Neural progenitor cell (in vitro differentiated cells): ENCODE measurements at regions not wholly inside any gene's neighbourhood (a gene's known extent, or its start where the extent isn't known, plus 50 kb on each side); places are given as distances from the start of the nearest gene placed in this dataset.
A peak's percentile ranks its signal among the peaks of the same experiment; 100 is the strongest.

Experiments
- DNase-seq: peaks from one replicate; pipeline ENCODE4 v3.0.0-alpha.2; 2016; ENCODE audit warnings: low spot score
- H2AFZ ChIP-seq: fragments of 200-600 bp; sonication (generic); replicated peaks from 2 replicates; pipeline ENCODE4 v1.6.1; 2016; ENCODE audit warnings: antibody characterized with exemption
- H3F3A ChIP-seq: fragments of 200-600 bp; sonication (generic); 2 replicates; pipeline ENCODE4 v1.6.1; 2016; ENCODE audit warnings: antibody characterized with exemption, low read depth
- H3K27ac ChIP-seq: fragments of 200-600 bp; sonication (generic); 2 replicates; pipeline ENCODE4 v1.5.1; 2016; ENCODE audit warnings: mild to moderate bottlenecking
- H3K27me3 ChIP-seq: fragments of 200-600 bp; sonication (generic); 2 replicates; pipeline ENCODE4 v1.6.1; 2016; ENCODE audit warnings: mild to moderate bottlenecking, moderate library complexity
- H3K36me3 ChIP-seq: fragments of 200-600 bp; sonication (generic); 2 replicates; pipeline ENCODE4 v1.5.1; 2016
- H3K4me1 ChIP-seq: fragments of 200-600 bp; sonication (generic); 2 replicates; pipeline ENCODE4 v1.6.1; 2016; ENCODE audit warnings: mixed run types
- H3K4me2 ChIP-seq: fragments of 200-600 bp; sonication (generic); 2 replicates; pipeline ENCODE4 v1.6.1; 2016
- H3K4me3 ChIP-seq: fragments of 200-600 bp; sonication (generic); 2 replicates; pipeline ENCODE4 v1.5.1; 2016
- H3K79me2 ChIP-seq: fragments of 200-600 bp; sonication (generic); 2 replicates; pipeline ENCODE4 v1.6.1; 2016; ENCODE audit warnings: low read depth
- H3K9ac ChIP-seq: fragments of 200-600 bp; sonication (generic); 2 replicates; pipeline ENCODE4 v1.6.1; 2016
- H3K9me3 ChIP-seq: fragments of 200-600 bp; sonication (generic); 2 replicates; pipeline ENCODE4 v1.5.1; 2016; ENCODE audit warnings: low read depth
- H4K20me1 ChIP-seq: fragments of 200-600 bp; sonication (generic); 2 replicates; pipeline ENCODE4 v1.6.1; 2016; ENCODE audit warnings: low read depth
- H3K27ac Mint-ChIP-seq: 3 replicates; pipeline ENCODE4 v1.8.0; 2021; ENCODE audit warnings: mixed read lengths
- H3K27me3 Mint-ChIP-seq: 2 replicates; pipeline ENCODE4 v1.8.0; 2022; ENCODE audit warnings: low read depth, mild to moderate bottlenecking, inconsistent platforms, moderate library complexity, mixed read lengths; ENCODE audit not compliant: insufficient read depth
- H3K36me3 Mint-ChIP-seq: 3 replicates; pipeline ENCODE4 v1.8.0; 2021; ENCODE audit warnings: mixed read lengths
- H3K4me1 Mint-ChIP-seq: 3 replicates; pipeline ENCODE4 v1.8.0; 2021; ENCODE audit warnings: mixed read lengths
- H3K4me3 Mint-ChIP-seq: 3 replicates; pipeline ENCODE4 v1.8.0; 2021; ENCODE audit warnings: mild to moderate bottlenecking, moderate library complexity, mixed read lengths
- H3K9me3 Mint-ChIP-seq: 3 replicates; pipeline ENCODE4 v1.8.0; 2020; ENCODE audit warnings: mixed read lengths
- CTCF ChIP-seq: fragments of 200-600 bp; sonication (generic); IDR thresholded peaks from 2 replicates; pipeline ENCODE4 v1.5.1; 2017; ENCODE audit warnings: antibody characterized with exemption, mild to moderate bottlenecking
- EZH2 ChIP-seq: fragments of 200-600 bp; sonication (generic); IDR thresholded peaks from 2 replicates; pipeline ENCODE4 v1.6.1; 2017; ENCODE audit warnings: antibody characterized with exemption, mild to moderate bottlenecking, moderate library complexity
- EZH2phosphoT487 ChIP-seq: fragments of 200-600 bp; sonication (generic); IDR thresholded peaks from 2 replicates; pipeline ENCODE4 v1.6.1; 2017; ENCODE audit warnings: antibody characterized with exemption

- H3K4me3 ChIP-seq, result no peak overlapping the region
- Mint-ChIP-seq H3K36me3 (no peaks in the 10 kb centered on the region), H3K27me3 (no peaks in the 10 kb centered on the region), H3K4me1 (no peaks in the 10 kb centered on the region), H3K27ac (no peak overlapping the region), H3K4me3 (no peak overlapping the region), H3K9me3 (peaks cover 4% of the 10 kb centered on the region)
- DNase-seq, result no peak
- no peaks in the 10 kb centered on the region for H3F3A ChIP-seq
- H3K9me3 ChIP-seq, result no peaks in the 10 kb centered on the region
- H4K20me1 ChIP-seq, result no peaks in the 10 kb centered on the region
- TF ChIP-seq EZH2phosphoT487 (no peak), CTCF (no peak), EZH2 (no peak)
- H2AFZ ChIP-seq, result no peak overlapping the region
- H3K27ac ChIP-seq, result no peak overlapping the region
- no peaks in the 10 kb centered on the region for H3K79me2 ChIP-seq
- no peaks in the 10 kb centered on the region for H3K4me1 ChIP-seq
- no peaks in the 10 kb centered on the region for H3K27me3 ChIP-seq
- no peak overlapping the region for H3K9ac ChIP-seq
- H3K4me2 ChIP-seq, result no peak overlapping the region
- H3K36me3 ChIP-seq, result no peaks in the 10 kb centered on the region
Observed at GRCh38 chr13:66048888-66049287, 1181.2 kb downstream of the PCDH9 start.

GRCh38 chr13:66040506-66040905 lies 1189.6 kb downstream of the PCDH9 start:
- Mint-ChIP-seq H3K4me3 (no peak overlapping the region), H3K27me3 (no peaks in the 10 kb centered on the region), H3K27ac (no peak overlapping the region), H3K36me3 (no peaks in the 10 kb centered on the region), H3K4me1 (peaks cover 2% of the 10 kb centered on the region), H3K9me3 (no peaks in the 10 kb centered on the region)
- peaks cover 3% of the 10 kb centered on the region for H3F3A ChIP-seq
- no peak overlapping the region for H3K4me2 ChIP-seq
- DNase-seq, result no peak
- H3K27ac ChIP-seq, result no peak overlapping the region
- no peak for TF ChIP-seq CTCF
- no peak for TF ChIP-seq EZH2
- no peak for TF ChIP-seq EZH2phosphoT487
- no peaks in the 10 kb centered on the region for H3K27me3 ChIP-seq
- H3K36me3 ChIP-seq, result no peaks in the 10 kb centered on the region
- H4K20me1 ChIP-seq, result no peaks in the 10 kb centered on the region
- no peaks in the 10 kb centered on the region for H3K79me2 ChIP-seq
- peaks cover 17% of the 10 kb centered on the region for H3K4me1 ChIP-seq
- no peak overlapping the region for H2AFZ ChIP-seq
- no peak overlapping the region for H3K4me3 ChIP-seq
- no peaks in the 10 kb centered on the region for H3K9me3 ChIP-seq
- no peak overlapping the region for H3K9ac ChIP-seq

- H3K27ac Mint-ChIP-seq, result no peak overlapping the region
- Histone ChIP-seq H3K4me3 (no peak overlapping the region), H4K20me1 (no peaks in the 10 kb centered on the region), H3K79me2 (no peaks in the 10 kb centered on the region), H3K36me3 (no peaks in the 10 kb centered on the region), H3K27ac (no peak overlapping the region), H3F3A (peaks cover 12% of the 10 kb centered on the region), H2AFZ (no peak overlapping the region), H3K9me3 (no peaks in the 10 kb centered on the region), H3K27me3 (no peaks in the 10 kb centered on the region), H3K9ac (no peak overlapping the region), H3K4me2 (no peak overlapping the region), H3K4me1 (peaks cover 35% of the 10 kb centered on the region)
- TF ChIP-seq EZH2, result no peak
- no peak for TF ChIP-seq CTCF
- no peak for TF ChIP-seq EZH2phosphoT487
- no peak overlapping the region for H3K4me3 Mint-ChIP-seq
- H3K4me1 Mint-ChIP-seq, result peaks cover 2% of the 10 kb centered on the region
- no peaks in the 10 kb centered on the region for H3K9me3 Mint-ChIP-seq
- no peaks in the 10 kb centered on the region for H3K27me3 Mint-ChIP-seq
- DNase-seq, result no peak
- no peaks in the 10 kb centered on the region for H3K36me3 Mint-ChIP-seq
Observed at GRCh38 chr13:66037096-66037495, 1193.0 kb downstream of the PCDH9 start.

GRCh38 chr13:66036636-66037035 lies 1193.5 kb downstream of the PCDH9 start:
- H3F3A ChIP-seq, result peaks cover 12% of the 10 kb centered on the region
- H4K20me1 ChIP-seq, result no peaks in the 10 kb centered on the region
- H3K27me3 Mint-ChIP-seq, result no peaks in the 10 kb centered on the region
- H3K4me2 ChIP-seq, result peak overlapping the region; percentile 55
- TF ChIP-seq EZH2 (no peak), CTCF (no peak), EZH2phosphoT487 (no peak)
- H2AFZ ChIP-seq, result no peak overlapping the region
- no peak overlapping the region for H3K4me3 Mint-ChIP-seq
- no peaks in the 10 kb centered on the region for H3K27me3 ChIP-seq
- H3K4me1 Mint-ChIP-seq, result peaks cover 2% of the 10 kb centered on the region
- no peaks in the 10 kb centered on the region for H3K9me3 ChIP-seq
- no peak overlapping the region for H3K9ac ChIP-seq
- H3K4me3 ChIP-seq, result no peak overlapping the region
- no peaks in the 10 kb centered on the region for H3K79me2 ChIP-seq
- no peak overlapping the region for H3K27ac Mint-ChIP-seq
- no peaks in the 10 kb centered on the region for H3K36me3 Mint-ChIP-seq
- H3K4me1 ChIP-seq, result peaks cover 40% of the 10 kb centered on the region
- no peaks in the 10 kb centered on the region for H3K36me3 ChIP-seq
- H3K27ac ChIP-seq, result no peak overlapping the region
- no peak for DNase-seq
- no peaks in the 10 kb centered on the region for H3K9me3 Mint-ChIP-seq
